Omental fat pad (tissue), 3 donors: ENCODE measurements at regions not wholly inside any gene's neighbourhood (a gene's known extent, or its start where the extent isn't known, plus 50 kb on each side); places are given as distances from the start of the nearest gene placed in this dataset.

Experiments
- ATAC-seq: fragments of 150-250 bp; one replicate; pipeline ENCODE4 v1.9.1; 2016; ENCODE audit warnings: mild to moderate bottlenecking, moderate library complexity; ENCODE audit not compliant: low FRiP score
- DNase-seq: peaks from one replicate; pipeline ENCODE4 v3.0.0-alpha.2; 2019; ENCODE audit warnings: low spot score
- CTCF ChIP-seq, 3 donors: fragments of 450-650 bp; IDR thresholded peaks; one replicate each; pipeline ENCODE4 v1.5.1; 2016 to 2017; ENCODE audit warnings: antibody characterized with exemption in 3 of 3, mild to moderate bottlenecking in 3 of 3, moderate library complexity in 2 of 3

- no peak for ATAC-seq
- no peak for TF ChIP-seq CTCF (IDR thresholded peaks at IDR 0.05)
- no peak for DNase-seq
Observed at GRCh38 chr16:48011878-48012658, 143.7 kb downstream of the ABCC12 start.

- ATAC-seq (no peak), DNase-seq (no peak)
- TF ChIP-seq CTCF (IDR thresholded peaks at IDR 0.05) = no peak
Observed at GRCh38 chr16:48011466-48011865, 144.3 kb downstream of the ABCC12 start.

- DNase-seq (no peak), ATAC-seq (no peak)
- TF ChIP-seq CTCF (IDR thresholded peaks at IDR 0.05) = no peak
Observed at GRCh38 chr16:48008011-48008525, 147.7 kb downstream of the ABCC12 start.

GRCh38 chr16:48004141-48004695, 151.6 kb downstream of the ABCC12 start:
- no peak for ATAC-seq
- no peak for DNase-seq
- no peak for TF ChIP-seq CTCF (IDR thresholded peaks at IDR 0.05)

- DNase-seq = no peak
- no peak for TF ChIP-seq CTCF (IDR thresholded peaks at IDR 0.05)
- ATAC-seq = no peak
Observed at GRCh38 chr16:48003206-48003907, 152.4 kb downstream of the ABCC12 start.

- ATAC-seq = no peak
- TF ChIP-seq CTCF (IDR thresholded peaks at IDR 0.05) = no peak
- DNase-seq = no peak
Observed at GRCh38 chr16:48001324-48001895, 154.4 kb downstream of the ABCC12 start.
